Uterus (tissue), 3 donors: ENCODE measurements at regions not wholly inside any gene's neighbourhood (a gene's known extent, or its start where the extent isn't known, plus 50 kb on each side); places are given as distances from the start of the nearest gene placed in this dataset.
A peak's percentile ranks its signal among the peaks of the same experiment; 100 is the strongest.

Source experiments
- DNase-seq, 2 donors: peaks; one replicate each; pipeline ENCODE4 v3.0.0-alpha.2; 2019 to 2020
- H3K27ac ChIP-seq, 2 donors: fragments of 200-600 bp; sonication (generic); 1 replicate in 1 of 2; 2 replicates in 1 of 2; pipeline ENCODE4 v1.5.1; 2016 to 2018
- H3K27me3 ChIP-seq, 2 donors: fragments of 200-600 bp; sonication (generic); one replicate each; pipeline ENCODE4 v1.5.1; 2018 to 2019; ENCODE audit warnings: control low read depth in 1 of 2
- H3K36me3 ChIP-seq, 2 donors: fragments of 200-600 bp; sonication (generic); one replicate each; pipeline ENCODE4 v1.5.1; 2019; ENCODE audit warnings: control low read depth in 1 of 2
- H3K4me1 ChIP-seq, 2 donors: fragments of 200-600 bp; sonication (generic); one replicate each; pipeline ENCODE4 v1.5.1; 2018 to 2019; ENCODE audit warnings: control low read depth in 1 of 2
- H3K4me3 ChIP-seq, 2 donors: fragments of 200-600 bp; sonication (generic); 1 replicate in 1 of 2; 2 replicates in 1 of 2; pipeline ENCODE4 v1.5.1; 2018 to 2019; ENCODE audit warnings: mild to moderate bottlenecking in 1 of 2
- H3K9me3 ChIP-seq, 2 donors: fragments of 200-600 bp; sonication (generic); one replicate each; pipeline ENCODE4 v1.5.1; 2019; ENCODE audit warnings: control low read depth in 1 of 2
- POLR2A ChIP-seq, 2 donors: fragments of 450-650 bp; IDR thresholded peaks; one replicate each; pipeline ENCODE4 v1.6.1; 2016; ENCODE audit warnings: antibody characterized with exemption in 2 of 2, mild to moderate bottlenecking in 1 of 2, moderate library complexity in 1 of 2
- intact Hi-C: fragments of 100-400 bp; cut with DNase I; formaldehyde crosslinking; loops from one replicate; pipeline ENCODE4 v1.15.1; 2023; ENCODE audit warnings: low total_unique reads
- TF ChIP-seq, protein P1 (sequence below), 4 experiments: fragments of 200-600 bp in 2 of 4; fragments of 450-650 bp in 2 of 4; sonication (generic) in 2 of 4; IDR thresholded peaks; one replicate each; pipeline ENCODE4 v1.5.1; 2016 to 2019; ENCODE audit warnings: antibody characterized with exemption in 4 of 4, mild to moderate bottlenecking in 2 of 4, moderate library complexity in 1 of 4
- donor health status: DM: yes; HTN: yes; CAD: no.

GRCh38 chr10:121076776-121077715 is 225.9 kb downstream of the WDR11 start:
- Histone ChIP-seq H3K4me1 (peaks cover 0 to 11% of the 10 kb centered on the region in 2 donors), H3K4me3 (no peak overlapping the region), H3K36me3 (no peaks in the 10 kb centered on the region), H3K27me3 (no peaks in the 10 kb centered on the region), H3K27ac (peak overlapping the region in 1 of 2 donors; percentile 48), H3K9me3 (no peaks in the 10 kb centered on the region)
- peak; percentile 22 to 42 for DNase-seq
- TF ChIP-seq POLR2A (IDR thresholded peaks at IDR 0.05) = no peak
- TF ChIP-seq, protein P1, sequence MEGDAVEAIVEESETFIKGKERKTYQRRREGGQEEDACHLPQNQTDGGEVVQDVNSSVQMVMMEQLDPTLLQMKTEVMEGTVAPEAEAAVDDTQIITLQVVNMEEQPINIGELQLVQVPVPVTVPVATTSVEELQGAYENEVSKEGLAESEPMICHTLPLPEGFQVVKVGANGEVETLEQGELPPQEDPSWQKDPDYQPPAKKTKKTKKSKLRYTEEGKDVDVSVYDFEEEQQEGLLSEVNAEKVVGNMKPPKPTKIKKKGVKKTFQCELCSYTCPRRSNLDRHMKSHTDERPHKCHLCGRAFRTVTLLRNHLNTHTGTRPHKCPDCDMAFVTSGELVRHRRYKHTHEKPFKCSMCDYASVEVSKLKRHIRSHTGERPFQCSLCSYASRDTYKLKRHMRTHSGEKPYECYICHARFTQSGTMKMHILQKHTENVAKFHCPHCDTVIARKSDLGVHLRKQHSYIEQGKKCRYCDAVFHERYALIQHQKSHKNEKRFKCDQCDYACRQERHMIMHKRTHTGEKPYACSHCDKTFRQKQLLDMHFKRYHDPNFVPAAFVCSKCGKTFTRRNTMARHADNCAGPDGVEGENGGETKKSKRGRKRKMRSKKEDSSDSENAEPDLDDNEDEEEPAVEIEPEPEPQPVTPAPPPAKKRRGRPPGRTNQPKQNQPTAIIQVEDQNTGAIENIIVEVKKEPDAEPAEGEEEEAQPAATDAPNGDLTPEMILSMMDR (IDR thresholded peaks at IDR 0.05) = no peak
- intact Hi-C loops = no loop called here

GRCh38 chr10:121078036-121078435 is 226.9 kb downstream of the WDR11 start:
- Histone ChIP-seq H3K27me3 (no peaks in the 10 kb centered on the region), H3K36me3 (no peaks in the 10 kb centered on the region), H3K9me3 (no peaks in the 10 kb centered on the region), H3K4me3 (no peak overlapping the region), H3K27ac (peak overlapping the region in 1 of 2 donors; percentile 48), H3K4me1 (peaks cover 0 to 11% of the 10 kb centered on the region in 2 donors)
- intact Hi-C loops = no loop called here
- TF ChIP-seq, protein P1 (IDR thresholded peaks at IDR 0.05) = no peak
- TF ChIP-seq POLR2A (IDR thresholded peaks at IDR 0.05) = no peak
- DNase-seq = no peak

GRCh38 chr10:121078672-121079102 is 227.5 kb downstream of the WDR11 start:
- peaks cover 0 to 11% of the 10 kb centered on the region in 2 donors for H3K4me1 ChIP-seq
- intact Hi-C loops = no loop called here

GRCh38 chr10:121079226-121079625 is 228.1 kb downstream of the WDR11 start:
- no peak overlapping the region for H3K27ac ChIP-seq
- H3K4me1 ChIP-seq = peaks cover 0 to 11% of the 10 kb centered on the region in 2 donors
- H3K9me3 ChIP-seq = no peaks in the 10 kb centered on the region
- no peak for DNase-seq
- intact Hi-C loops = no loop called here
- no peaks in the 10 kb centered on the region for H3K36me3 ChIP-seq
- TF ChIP-seq POLR2A (IDR thresholded peaks at IDR 0.05) = no peak
- TF ChIP-seq, protein P1 (IDR thresholded peaks at IDR 0.05) = no peak
- H3K27me3 ChIP-seq = no peaks in the 10 kb centered on the region
- no peak overlapping the region for H3K4me3 ChIP-seq

More at GRCh38 chr10:121078672-121079102, 227.5 kb downstream of the WDR11 start:
- Histone ChIP-seq H3K4me3 (no peak overlapping the region), H3K27me3 (no peaks in the 10 kb centered on the region), H3K27ac (peak overlapping the region in 1 of 2 donors; percentile 3), H3K9me3 (no peaks in the 10 kb centered on the region), H3K36me3 (no peaks in the 10 kb centered on the region)
- peak; percentile 22 to 43 for DNase-seq
- TF ChIP-seq, protein P1 (IDR thresholded peaks at IDR 0.05) = no peak
- TF ChIP-seq POLR2A (IDR thresholded peaks at IDR 0.05) = no peak

DNA sequence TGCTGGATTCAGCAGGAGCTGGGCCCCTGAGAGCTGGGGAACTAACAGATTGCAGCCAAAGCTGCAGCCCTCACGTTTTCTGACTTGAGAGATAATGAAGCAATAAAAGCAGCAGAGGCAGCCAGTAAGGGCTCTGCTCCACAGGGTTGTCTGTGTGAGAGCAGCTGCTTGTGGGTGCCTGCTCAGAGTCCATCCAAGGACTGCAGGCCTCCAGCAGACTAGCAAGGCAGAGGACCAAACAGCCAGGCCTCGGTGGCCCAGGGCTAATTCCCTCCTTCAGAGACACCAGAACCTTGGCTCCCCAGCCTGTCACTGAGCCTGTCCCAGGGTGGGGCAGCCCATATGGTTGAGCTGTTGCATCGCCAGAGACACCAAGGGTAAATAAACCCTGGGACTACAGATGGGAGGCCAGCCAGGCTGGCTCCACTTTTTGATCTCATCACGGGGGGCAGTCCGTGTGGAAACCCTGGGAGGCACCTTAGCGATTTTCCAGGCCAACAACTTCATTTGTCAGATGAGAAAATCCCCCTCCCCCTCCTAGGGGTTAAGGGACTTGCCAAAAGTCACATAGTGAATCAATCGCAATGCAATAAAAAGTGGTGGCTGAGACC is 229.2 kb downstream of the WDR11 start:
- TF ChIP-seq, protein P1 (IDR thresholded peaks at IDR 0.05) = no peak
- no peak for TF ChIP-seq POLR2A (IDR thresholded peaks at IDR 0.05)
- intact Hi-C loops = no loop called here
- peaks cover 0 to 11% of the 10 kb centered on the region in 2 donors for H3K4me1 ChIP-seq
- no peaks in the 10 kb centered on the region for H3K27me3 ChIP-seq
- H3K4me3 ChIP-seq = no peak overlapping the region
- no peaks in the 10 kb centered on the region for H3K36me3 ChIP-seq
- peak overlapping the region; percentile 9 to 50 for H3K27ac ChIP-seq
- H3K9me3 ChIP-seq = no peaks in the 10 kb centered on the region
- peak; percentile 24 to 48 for DNase-seq
